SIG-M5 treated with dmso at 0.1 percent for 504 hours (cell line): ENCODE measurements at regions not wholly inside any gene's neighbourhood (a gene's known extent, or its start where the extent isn't known, plus 50 kb on each side); places are given as distances from the start of the nearest gene placed in this dataset.
"Not testable (repeated sequence)": the region's sequence is repeated elsewhere in the genome, so short reads cannot be mapped to it uniquely, and the experiment has no call there.

ENCODE experiments used
- DNase-seq: peaks from one replicate; lab custom pipeline; 2025; ENCODE audit not compliant: unreplicated experiment; lab: John Stamatoyannopoulos, UW

- DNase-seq, result not testable (repeated sequence)
Measured at GRCh38 chr6:3672339-3672738, 79.2 kb downstream of the PXDC1 start.

- DNase-seq, result no peak
Measured at GRCh38 chr6:3671382-3671781, 80.1 kb downstream of the PXDC1 start.

DNA sequence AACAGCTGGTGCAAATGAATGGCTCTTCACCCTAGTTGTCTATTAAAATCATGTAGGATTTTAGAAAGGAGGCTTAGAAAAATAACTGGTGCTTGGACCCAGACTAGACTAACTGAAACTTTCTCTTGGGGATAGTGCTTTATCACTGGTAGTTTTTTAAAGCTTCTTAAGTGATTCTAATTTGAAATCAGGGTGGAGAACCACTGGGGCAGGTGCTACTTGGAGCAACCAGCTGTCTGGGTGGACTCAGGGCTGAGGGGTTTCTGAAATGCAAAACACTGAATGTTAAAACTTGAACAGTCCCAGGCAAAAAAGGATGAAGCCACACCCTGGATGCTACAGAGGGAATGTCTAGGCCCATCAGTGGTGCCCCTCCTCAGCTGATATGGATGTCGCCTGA lies 81.2 kb downstream of the PXDC1 start:
- no peak for DNase-seq

DNA sequence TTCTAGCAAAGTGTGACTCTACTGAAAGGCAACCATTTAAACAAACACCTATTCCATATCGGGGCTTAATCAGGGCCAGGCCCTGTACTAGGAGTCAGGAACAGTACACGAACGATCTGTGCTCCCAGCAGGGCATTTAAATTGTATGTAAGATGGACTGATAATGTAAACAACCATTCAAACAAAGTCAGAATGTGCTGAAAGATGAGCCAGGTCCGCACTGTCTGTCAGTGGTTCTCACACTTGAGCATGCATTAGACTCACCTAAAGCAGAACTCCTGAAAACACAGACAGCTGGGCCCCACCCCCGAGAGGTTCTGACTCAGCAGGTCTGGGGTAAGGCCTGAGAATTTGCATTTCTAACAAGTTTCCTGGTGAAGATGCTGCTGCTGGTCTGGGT lies 81.6 kb downstream of the PXDC1 start:
- no peak for DNase-seq

GRCh38 chr6:3665608-3666007 lies 85.9 kb downstream of the PXDC1 start:
- no peak for DNase-seq

- DNase-seq, result peak; percentile 34
Measured at GRCh38 chr6:3664625-3665041, 86.9 kb downstream of the PXDC1 start.

DNA sequence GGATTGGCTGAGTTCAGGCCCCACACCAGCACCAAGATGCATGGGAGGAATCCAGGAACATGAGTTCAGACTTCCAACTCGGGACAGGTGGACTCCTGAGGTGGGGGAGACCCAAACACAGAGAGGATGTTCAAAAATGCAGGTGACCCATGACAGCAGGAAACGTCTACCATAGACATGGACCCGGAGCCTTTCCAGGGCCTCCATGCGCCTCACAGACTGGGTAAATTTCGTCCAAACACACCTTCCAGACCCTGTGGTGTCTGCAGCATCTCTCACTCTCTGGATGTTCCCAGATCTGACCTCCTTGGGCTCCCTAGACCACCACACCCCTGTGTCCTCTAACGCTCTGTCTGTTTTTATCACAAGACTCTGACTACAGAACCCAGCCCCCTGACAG lies 87.7 kb downstream of the PXDC1 start:
- no peak for DNase-seq

DNA sequence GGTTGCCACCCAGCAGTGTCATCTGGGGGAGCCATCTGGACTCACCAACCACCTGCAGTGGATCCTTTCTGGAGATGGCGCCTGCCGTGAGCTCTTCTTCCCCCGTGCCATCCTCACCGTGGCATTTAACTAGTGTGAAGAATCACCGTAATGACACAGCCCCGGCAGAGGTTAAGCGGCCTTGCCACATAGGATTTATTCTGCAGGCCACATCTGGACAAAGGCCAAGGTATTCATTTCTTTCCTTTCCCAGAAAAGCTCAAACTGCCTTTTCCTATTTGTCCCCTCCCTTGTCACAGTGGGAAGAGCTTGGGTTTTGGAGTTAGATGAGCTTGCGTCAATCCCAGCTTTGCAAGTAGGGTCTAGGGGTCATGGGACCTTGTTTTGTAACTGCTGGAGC lies 88.4 kb downstream of the PXDC1 start:
- no peak for DNase-seq

GRCh38 chr6:3661390-3661789 lies 90.1 kb downstream of the PXDC1 start:
- DNase-seq, result no peak

DNA sequence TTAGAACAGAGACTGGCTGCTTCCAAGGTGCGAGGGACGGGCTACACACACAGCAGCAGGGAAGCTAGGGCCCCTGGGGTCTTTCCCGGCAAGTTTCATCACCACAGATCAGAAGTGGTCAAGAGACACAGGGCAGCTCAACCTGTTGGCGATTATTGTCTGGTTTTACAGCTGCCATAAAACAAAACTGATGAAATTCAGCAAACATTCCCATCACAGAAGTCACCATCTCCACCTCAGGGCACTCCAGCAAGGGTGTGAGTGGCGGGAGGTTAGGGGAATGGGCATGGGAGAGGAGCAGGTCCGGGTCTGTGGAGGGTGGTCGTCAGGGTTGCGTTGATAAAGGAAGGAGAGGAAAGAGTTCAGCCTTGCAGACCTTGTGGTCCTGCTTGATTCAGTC lies 91.0 kb downstream of the PXDC1 start:
- no peak for DNase-seq

GRCh38 chr6:3659748-3660147 lies 91.8 kb downstream of the PXDC1 start:
- DNase-seq, result no peak

- no peak for DNase-seq
Measured at GRCh38 chr6:3656076-3656475, 95.4 kb downstream of the PXDC1 start.

- no peak for DNase-seq
Measured at GRCh38 chr6:3654898-3655297, 96.6 kb downstream of the PXDC1 start.

- DNase-seq, result no peak
Measured at GRCh38 chr6:3654436-3654835, 97.1 kb downstream of the PXDC1 start.

- DNase-seq, result no peak
Measured at GRCh38 chr6:3653528-3654070, 97.9 kb downstream of the PXDC1 start.

DNA sequence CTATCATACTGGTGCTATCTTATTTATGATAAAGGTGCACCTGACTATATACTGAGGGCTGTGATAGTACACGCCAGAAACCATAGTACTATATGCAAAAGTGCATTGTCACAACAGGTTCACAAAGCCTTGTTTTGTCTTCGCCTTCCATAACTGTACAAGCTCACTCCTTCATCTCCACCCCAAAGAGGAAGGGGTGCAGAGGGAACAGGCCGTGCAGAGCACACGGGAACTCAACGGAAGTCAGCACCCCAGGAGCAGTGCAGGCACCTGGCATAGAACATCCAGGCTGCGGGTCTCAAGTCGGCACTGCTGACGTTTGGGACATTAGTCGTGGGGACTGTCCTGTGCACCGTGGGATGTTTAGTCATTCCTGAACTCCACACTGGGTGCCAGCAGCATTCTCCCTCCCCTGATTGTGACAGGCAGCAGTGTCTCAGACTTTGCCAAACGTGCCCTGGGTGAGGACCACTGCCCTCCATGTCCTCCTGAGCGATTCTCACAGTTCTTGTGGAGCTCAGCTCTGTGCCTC lies 99.7 kb downstream of the PXDC1 start:
- no peak for DNase-seq

DNA sequence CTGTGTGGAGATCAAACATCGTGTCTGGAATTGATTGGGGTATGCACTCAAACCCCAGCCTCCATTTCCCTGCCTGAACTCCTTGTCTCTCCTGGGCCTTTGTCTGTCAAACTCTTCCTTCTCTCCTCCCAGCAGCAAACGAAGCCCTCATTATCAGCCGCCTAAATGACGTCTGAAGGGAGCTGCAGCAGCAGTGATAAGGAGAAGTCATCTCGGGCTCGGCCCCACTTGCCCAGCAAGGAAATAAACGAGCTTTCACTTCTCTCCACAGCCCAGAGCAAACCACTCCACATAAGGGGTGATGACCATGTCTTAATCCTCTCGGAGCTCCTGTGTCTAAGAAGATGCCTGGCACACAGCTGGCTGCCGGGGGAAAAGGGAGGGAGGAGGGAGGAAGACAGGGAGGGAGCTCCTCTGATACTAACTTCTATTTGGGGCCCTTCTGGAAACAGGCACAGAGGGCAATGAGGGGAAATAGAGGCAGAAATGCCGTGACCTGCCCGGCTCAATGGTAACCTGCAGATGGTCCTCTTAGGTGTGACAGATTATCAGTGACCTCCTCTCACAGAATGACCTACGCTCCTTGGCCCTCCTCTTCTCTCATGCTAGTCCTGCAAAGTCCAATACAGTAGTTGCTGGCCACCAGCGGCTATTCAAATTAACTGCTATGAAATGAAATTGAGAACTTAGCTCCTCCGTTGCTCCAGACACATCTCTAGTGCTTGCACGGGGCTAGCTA lies 100.4 kb downstream of the PXDC1 start:
- no peak for DNase-seq

GRCh38 chr6:3650076-3650958 lies 101.2 kb downstream of the PXDC1 start:
- no peak for DNase-seq

GRCh38 chr6:3648724-3649123 lies 102.8 kb downstream of the PXDC1 start:
- DNase-seq, result no peak

DNA sequence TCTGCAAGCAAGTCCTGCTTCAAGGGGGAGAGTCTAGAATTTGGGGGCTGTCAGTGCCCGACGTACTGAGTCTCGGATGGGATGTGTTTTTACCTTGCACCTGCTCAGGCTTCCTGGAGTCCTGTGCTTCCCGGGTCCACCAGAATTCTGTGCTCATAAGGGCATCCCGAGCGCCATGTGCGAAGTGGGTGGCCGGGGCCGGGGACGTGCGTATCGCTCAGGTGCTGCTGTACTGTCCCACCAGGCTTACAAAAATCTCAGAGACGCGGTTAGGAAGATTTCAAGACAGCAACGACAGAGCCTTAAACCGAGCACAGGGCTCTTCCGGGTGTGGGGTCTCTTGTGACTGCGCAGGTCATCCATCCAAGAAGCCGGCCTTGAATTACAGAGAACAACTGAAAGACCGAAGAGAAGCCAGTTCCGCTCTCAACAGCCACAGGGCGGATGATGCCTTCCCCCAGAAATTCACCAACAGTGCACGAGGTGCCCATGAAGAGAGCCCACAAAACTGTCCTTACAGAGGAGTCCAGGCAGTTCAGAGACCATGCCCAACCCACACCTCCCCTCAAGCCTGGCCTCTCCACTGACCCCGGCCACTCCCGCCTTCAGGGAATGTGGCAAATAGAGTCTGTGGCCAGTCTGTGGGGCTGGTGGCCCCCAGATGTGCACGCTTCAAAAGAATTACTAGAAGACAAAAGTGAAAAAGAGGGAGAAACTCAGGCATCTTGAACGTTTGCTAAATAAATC lies 104.7 kb downstream of the PXDC1 start:
- DNase-seq, result no peak

GRCh38 chr6:3644739-3645012 lies 106.8 kb downstream of the PXDC1 start:
- DNase-seq, result no peak
